Neural cell (in vitro differentiated cells): ENCODE measurements at regions not wholly inside any gene's neighbourhood (a gene's known extent, or its start where the extent isn't known, plus 50 kb on each side); places are given as distances from the start of the nearest gene placed in this dataset.

Experiments
- H2AFZ ChIP-seq: fragments of 200-600, 300-800 bp; sonication (generic), shearing (Covaris generic); 2 replicates; pipeline ENCODE4 v1.6.0; 2014; ENCODE audit warnings: low read depth, mild to moderate bottlenecking, antibody characterized with exemption, low read length, moderate library complexity
- H3F3A ChIP-seq: fragments of 200-600 bp; shearing (Covaris generic); 2 replicates; pipeline ENCODE4 v1.6.1; 2016; ENCODE audit warnings: mild to moderate bottlenecking, moderate library complexity, mixed read lengths, antibody characterized with exemption, low read length; ENCODE audit not compliant: insufficient read depth, poor library complexity, severe bottlenecking
- H3K27ac ChIP-seq: fragments of 200-600, 300-800 bp; sonication (generic), shearing (Covaris generic); 2 replicates; pipeline ENCODE4 v1.5.1; 2014; ENCODE audit warnings: mild to moderate bottlenecking, low read length, moderate library complexity
- H3K27me3 ChIP-seq: fragments of 300-800, 200-600 bp; sonication (generic), shearing (Covaris generic); 2 replicates; pipeline ENCODE4 v1.6.0; 2014; ENCODE audit warnings: mild to moderate bottlenecking, low read depth, low read length, moderate library complexity; ENCODE audit not compliant: insufficient read depth
- H3K36me3 ChIP-seq: fragments of 300-800, 200-600 bp; sonication (generic), shearing (Covaris generic); 2 replicates; pipeline ENCODE4 v1.5.1; 2014; ENCODE audit warnings: mild to moderate bottlenecking, antibody characterized with exemption, low read length, moderate library complexity; ENCODE audit not compliant: insufficient read depth
- H3K4me2 ChIP-seq: fragments of 300-800, 200-600 bp; sonication (generic), shearing (Covaris generic); 2 replicates; pipeline ENCODE4 v1.6.0; 2014; ENCODE audit warnings: mild to moderate bottlenecking, low read length
- H3K4me3 ChIP-seq: fragments of 300-800, 200-600 bp; sonication (generic), shearing (Covaris generic); 2 replicates; pipeline ENCODE4 v1.5.1; 2014; ENCODE audit warnings: mild to moderate bottlenecking, low read length, moderate library complexity
- H3K79me2 ChIP-seq: fragments of 200-600 bp; shearing (Covaris generic); replicated peaks from 2 replicates; pipeline ENCODE4 v1.6.0; 2014; ENCODE audit warnings: mild to moderate bottlenecking, low read length, moderate library complexity; ENCODE audit not compliant: insufficient read depth
- H3K9ac ChIP-seq: fragments of 300-800, 200-600 bp; sonication (generic), shearing (Covaris generic); 2 replicates; pipeline ENCODE4 v1.6.1; 2016; ENCODE audit warnings: mild to moderate bottlenecking, low read length, mixed read lengths
- H3K9me2 ChIP-seq: fragments of 200-600 bp; shearing (Covaris generic); 2 replicates; pipeline ENCODE4 v1.6.1; 2016; ENCODE audit warnings: mild to moderate bottlenecking, low read length, mixed read lengths; ENCODE audit not compliant: insufficient read depth
- H3K9me3 ChIP-seq: fragments of 200-600, 300-800 bp; sonication (generic), shearing (Covaris generic); 2 replicates; pipeline ENCODE4 v1.6.1; 2016; ENCODE audit warnings: mild to moderate bottlenecking, mixed run types, low read length, moderate library complexity, mixed read lengths
- H4K20me1 ChIP-seq: fragments of 200-600 bp; shearing (Covaris generic); 2 replicates; pipeline ENCODE4 v1.6.1; 2016; ENCODE audit warnings: mild to moderate bottlenecking, mixed run types; ENCODE audit not compliant: insufficient read depth
- CTCF ChIP-seq: fragments of 450-650 bp; IDR thresholded peaks from 2 replicates; pipeline ENCODE4 v1.5.1; 2014; ENCODE audit warnings: antibody characterized with exemption, mild to moderate bottlenecking, moderate library complexity; ENCODE audit not compliant: poor library complexity, severe bottlenecking
- EP300 ChIP-seq: fragments of 450-650 bp; conservative IDR thresholded peaks from 2 replicates; pipeline ENCODE4 v1.6.1; 2014; ENCODE audit warnings: antibody characterized with exemption, mild to moderate bottlenecking, moderate library complexity; ENCODE audit not compliant: poor library complexity, severe bottlenecking
- EZH2 ChIP-seq: fragments of 200-600, 300-800 bp; shearing (Covaris generic), sonication (generic); IDR thresholded peaks from 2 replicates; pipeline ENCODE4 v1.6.1; 2014; ENCODE audit warnings: antibody characterized with exemption, low read length, borderline replicate concordance, mild to moderate bottlenecking; ENCODE audit not compliant: insufficient read depth, poor library complexity, severe bottlenecking
- MXI1 ChIP-seq: fragments of 450-650 bp; conservative IDR thresholded peaks from 2 replicates; pipeline ENCODE4 v1.6.1; 2014; ENCODE audit warnings: antibody characterized with exemption, mild to moderate bottlenecking; ENCODE audit not compliant: poor library complexity, severe bottlenecking
- POLR2AphosphoS5 ChIP-seq: IDR thresholded peaks from 2 replicates; pipeline ENCODE4 v1.6.1; 2012
- RAD21 ChIP-seq: fragments of 450-650 bp; conservative IDR thresholded peaks from 2 replicates; pipeline ENCODE4 v1.6.1; 2014; ENCODE audit warnings: antibody characterized with exemption, mild to moderate bottlenecking, moderate library complexity
- REST ChIP-seq: IDR thresholded peaks from 2 replicates; pipeline ENCODE4 v1.6.1; 2012; ENCODE audit warnings: borderline replicate concordance
- SMC3 ChIP-seq: fragments of 450-650 bp; conservative IDR thresholded peaks from 2 replicates; pipeline ENCODE4 v1.6.1; 2014; ENCODE audit warnings: antibody characterized with exemption, mild to moderate bottlenecking, moderate library complexity; ENCODE audit not compliant: poor library complexity
- TAF1 ChIP-seq: IDR thresholded peaks from 2 replicates; pipeline ENCODE4 v1.6.1; 2012; ENCODE audit warnings: low read depth

- H3K9ac ChIP-seq, result no peak overlapping the region
- H3K4me3 ChIP-seq, result no peak overlapping the region
- no peak overlapping the region for H3K4me2 ChIP-seq
- no peaks in the 10 kb centered on the region for H3K27me3 ChIP-seq
- no peaks in the 10 kb centered on the region for H3K9me2 ChIP-seq
- H3K79me2 ChIP-seq, result no peaks in the 10 kb centered on the region
- TF ChIP-seq MXI1, result no peak
- no peak for TF ChIP-seq REST
- TF ChIP-seq EZH2, result no peak
- TF ChIP-seq TAF1, result no peak
- no peak for TF ChIP-seq RAD21
- TF ChIP-seq POLR2AphosphoS5, result no peak
- TF ChIP-seq SMC3, result no peak
- TF ChIP-seq CTCF, result no peak
- no peak overlapping the region for H2AFZ ChIP-seq
- H3F3A ChIP-seq, result no peaks in the 10 kb centered on the region
- H3K9me3 ChIP-seq, result no peaks in the 10 kb centered on the region
- H3K36me3 ChIP-seq, result no peaks in the 10 kb centered on the region
- no peak overlapping the region for H3K27ac ChIP-seq
- no peaks in the 10 kb centered on the region for H4K20me1 ChIP-seq
Observed at GRCh38 chr20:39150501-39150900, 188.4 kb downstream of the DHX35 start.

- Histone ChIP-seq H3K4me2 (no peak overlapping the region), H4K20me1 (no peaks in the 10 kb centered on the region), H3K9me2 (no peaks in the 10 kb centered on the region), H2AFZ (no peak overlapping the region), H3K27me3 (no peaks in the 10 kb centered on the region), H3K27ac (no peak overlapping the region), H3K4me3 (no peak overlapping the region), H3K36me3 (no peaks in the 10 kb centered on the region), H3K79me2 (no peaks in the 10 kb centered on the region), H3K9me3 (no peaks in the 10 kb centered on the region), H3K9ac (no peak overlapping the region), H3F3A (no peaks in the 10 kb centered on the region)
- no peak for TF ChIP-seq RAD21
- TF ChIP-seq EZH2, result no peak
- TF ChIP-seq SMC3, result no peak
- no peak for TF ChIP-seq REST
- no peak for TF ChIP-seq MXI1
- no peak for TF ChIP-seq POLR2AphosphoS5
- TF ChIP-seq CTCF, result no peak
- no peak for TF ChIP-seq EP300
- TF ChIP-seq TAF1, result no peak
Observed at GRCh38 chr20:39146394-39146793, 184.2 kb downstream of the DHX35 start.
